Fibroblast of lung (primary cell): ENCODE measurements at regions not wholly inside any gene's neighbourhood (a gene's known extent, or its start where the extent isn't known, plus 50 kb on each side); places are given as distances from the start of the nearest gene placed in this dataset.

Experiments used
- DNase-seq, 2 donors: peaks; one replicate each; pipeline versions ENCODE4 v3.0.0 to v3.0.0-alpha.2; 2010; ENCODE audit warnings: low read depth in 2 of 2
- H2AFZ ChIP-seq: 2 replicates; pipeline ENCODE4 v1.5.1; 2012; ENCODE audit warnings: low read length, control low read depth, inconsistent platforms
- H3K27ac ChIP-seq: 2 replicates; pipeline ENCODE4 v1.5.1; 2011; ENCODE audit warnings: low read length, control low read depth; ENCODE audit not compliant: insufficient read depth
- H3K27me3 ChIP-seq: 2 replicates; pipeline ENCODE4 v1.5.1; 2011; ENCODE audit warnings: mild to moderate bottlenecking, low read length; ENCODE audit not compliant: control insufficient read depth, insufficient read depth
- H3K36me3 ChIP-seq: 2 replicates; pipeline ENCODE4 v1.5.1; 2011; ENCODE audit warnings: low read length; ENCODE audit not compliant: control insufficient read depth, insufficient read depth
- H3K4me1 ChIP-seq: 2 replicates; pipeline ENCODE4 v1.5.1; 2011; ENCODE audit warnings: low read length; ENCODE audit not compliant: control insufficient read depth, insufficient read depth; ENCODE audit errors: extremely low read depth
- H3K4me2 ChIP-seq: 2 replicates; pipeline ENCODE4 v1.5.1; 2011; ENCODE audit warnings: low read length, control low read depth; ENCODE audit not compliant: insufficient read depth; ENCODE audit errors: extremely low read depth
- H3K4me3 ChIP-seq, 4 experiments: fragments of 200-600 bp in 1 of 4; sonication (generic) in 1 of 4; replicated peaks in 1 of 4; 2 replicates each; pipeline ENCODE4 v1.5.1; 2011 to 2016; ENCODE audit warnings: low read length in 4 of 4, low read depth in 3 of 4, mild to moderate bottlenecking in 3 of 4, control low read depth in 2 of 4, inconsistent platforms in 1 of 4, mixed read lengths in 1 of 4; ENCODE audit not compliant: insufficient read depth in 1 of 4; ENCODE audit errors: control extremely low read depth in 1 of 4
- H3K79me2 ChIP-seq: 2 replicates; pipeline ENCODE4 v1.5.1; 2012; ENCODE audit warnings: mild to moderate bottlenecking, low read length, inconsistent platforms; ENCODE audit not compliant: control insufficient read depth, insufficient read depth
- H3K9ac ChIP-seq: 2 replicates; pipeline ENCODE4 v1.5.1; 2011; ENCODE audit warnings: mild to moderate bottlenecking, low read length, control low read depth; ENCODE audit not compliant: insufficient read depth
- H3K9me3 ChIP-seq: 2 replicates; pipeline ENCODE4 v1.5.1; 2012; ENCODE audit warnings: low read depth, low read length; ENCODE audit not compliant: control insufficient read depth, insufficient read depth
- H4K20me1 ChIP-seq: 2 replicates; pipeline ENCODE4 v1.5.1; 2011; ENCODE audit warnings: low read length; ENCODE audit not compliant: control insufficient read depth, insufficient read depth; ENCODE audit errors: extremely low read depth
- CTCF ChIP-seq, 2 donors: IDR thresholded peaks in 1 of 2; conservative IDR thresholded peaks in 1 of 2; 1 replicate in 1 of 2; 2 replicates in 1 of 2; pipeline ENCODE4 v1.5.1; 2011 to 2012; ENCODE audit warnings: low read length in 2 of 2, control low read depth in 1 of 2, inconsistent platforms in 1 of 2, low read depth in 1 of 2, mild to moderate bottlenecking in 1 of 2
- EZH2 ChIP-seq: IDR thresholded peaks from 2 replicates; pipeline ENCODE4 v1.5.1; 2012; ENCODE audit warnings: low read length, control low read depth, mild to moderate bottlenecking; ENCODE audit errors: missing control alignments

DNA sequence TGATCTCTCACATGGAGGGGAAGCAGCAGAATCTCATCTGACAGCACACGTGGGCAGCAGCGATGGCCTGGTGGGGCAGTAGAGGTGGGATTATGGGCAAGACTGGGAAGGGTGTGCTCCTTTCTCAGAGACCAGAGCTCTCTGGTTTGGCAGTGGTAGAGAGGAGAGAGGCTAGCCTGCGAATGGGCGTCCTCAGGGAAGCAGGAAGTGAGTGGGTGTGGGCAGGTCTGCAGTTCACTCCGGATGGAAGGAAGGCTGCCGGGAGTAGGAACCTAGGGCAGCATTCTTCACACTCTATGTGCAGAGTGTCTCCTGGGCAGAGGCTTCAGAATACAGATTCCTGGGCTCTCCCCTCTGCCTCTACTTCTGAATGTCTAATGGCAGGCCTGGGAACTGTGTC is 162.8 kb upstream of the BMPER start:
- Histone ChIP-seq H3K27me3 (no peaks in the 10 kb centered on the region), H2AFZ (no peak overlapping the region), H3K27ac (no peak overlapping the region), H3K9me3 (no peaks in the 10 kb centered on the region), H3K9ac (no peak overlapping the region), H3K4me1 (peaks cover 12% of the 10 kb centered on the region), H3K79me2 (no peaks in the 10 kb centered on the region), H3K4me3 (no peak overlapping the region), H3K36me3 (no peaks in the 10 kb centered on the region), H4K20me1 (no peaks in the 10 kb centered on the region), H3K4me2 (no peak overlapping the region)
- DNase-seq: no peak
- TF ChIP-seq EZH2 (no peak), CTCF (conservative IDR thresholded peaks at IDR 0.05 in 1 of 2, IDR thresholded peaks at IDR 0.05 in 1 of 2; ENCODE audit: low read depth in 1 of 2, low read length in 2 of 2) (no peak)

DNA sequence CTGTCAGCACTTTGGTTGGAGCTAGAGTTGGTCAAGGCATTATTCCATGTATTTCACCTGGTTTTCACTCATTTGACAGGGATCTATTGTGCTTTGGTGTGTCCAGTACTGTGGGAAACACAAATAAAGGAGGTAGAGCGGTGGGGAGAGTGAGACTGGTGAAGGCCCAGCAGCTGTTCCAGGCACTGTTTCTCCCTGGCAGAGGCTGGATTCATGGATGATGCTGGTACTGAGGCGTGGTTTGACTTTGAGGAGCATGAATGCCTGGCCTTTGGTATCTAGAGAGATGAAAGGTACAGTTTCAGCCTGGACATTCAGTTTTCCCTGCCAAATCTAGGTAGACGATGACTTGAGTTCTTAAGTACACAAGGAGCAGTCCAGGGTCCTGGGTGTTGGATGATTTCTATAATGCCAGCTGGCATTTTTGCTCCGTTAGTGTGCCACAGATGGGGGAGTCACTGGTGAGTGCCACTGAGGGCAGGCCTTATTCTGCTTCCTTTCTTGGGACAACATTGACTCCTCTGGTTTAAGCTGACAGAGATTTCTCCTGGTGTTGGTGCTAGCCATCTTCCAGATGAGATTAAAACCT is 162.2 kb upstream of the BMPER start:
- H3K27ac ChIP-seq: peak overlapping the region; percentile 62
- H3K4me3 ChIP-seq: no peak overlapping the region
- TF ChIP-seq EZH2 (no peak), CTCF (conservative IDR thresholded peaks at IDR 0.05 in 1 of 2, IDR thresholded peaks at IDR 0.05 in 1 of 2; ENCODE audit: low read depth in 1 of 2, low read length in 2 of 2) (no peak)
- H2AFZ ChIP-seq: no peak overlapping the region
- H3K9ac ChIP-seq: no peak overlapping the region
- no peaks in the 10 kb centered on the region for H4K20me1 ChIP-seq
- H3K4me2 ChIP-seq: peak overlapping the region; percentile 5
- no peaks in the 10 kb centered on the region for H3K79me2 ChIP-seq
- no peaks in the 10 kb centered on the region for H3K9me3 ChIP-seq
- no peaks in the 10 kb centered on the region for H3K36me3 ChIP-seq
- H3K27me3 ChIP-seq: no peaks in the 10 kb centered on the region
- peak in 1 of 2 donors; percentile 21 for DNase-seq
- H3K4me1 ChIP-seq: peaks cover 12% of the 10 kb centered on the region

DNA sequence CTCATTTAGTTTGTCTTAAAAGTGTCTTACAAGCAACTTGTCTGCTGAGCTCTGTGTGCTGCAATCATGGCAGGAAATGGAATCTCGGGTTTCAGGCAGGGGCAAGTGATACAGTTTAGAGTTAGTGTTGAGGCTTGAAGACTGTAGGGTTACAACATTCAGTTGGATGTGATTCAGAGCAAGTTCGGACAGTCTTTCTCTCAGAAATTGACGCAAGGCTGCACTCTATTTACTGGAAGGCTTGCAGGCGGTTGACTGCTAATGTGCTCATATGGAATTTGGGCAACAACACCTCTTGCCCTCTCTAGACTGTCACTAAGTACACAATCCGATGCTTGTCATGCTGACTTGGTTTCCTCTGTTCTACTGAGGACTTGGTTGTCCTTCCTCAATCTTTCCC is 161.7 kb upstream of the BMPER start:
- H3K27me3 ChIP-seq: no peaks in the 10 kb centered on the region
- peak overlapping the region; percentile 29 for H3K4me2 ChIP-seq
- no peak overlapping the region for H3K9ac ChIP-seq
- no peaks in the 10 kb centered on the region for H4K20me1 ChIP-seq
- no peaks in the 10 kb centered on the region for H3K79me2 ChIP-seq
- H3K9me3 ChIP-seq: no peaks in the 10 kb centered on the region
- no peak overlapping the region for H2AFZ ChIP-seq
- peak overlapping the region; percentile 62 for H3K27ac ChIP-seq
- no peaks in the 10 kb centered on the region for H3K36me3 ChIP-seq
- peaks cover 12% of the 10 kb centered on the region for H3K4me1 ChIP-seq
- no peak overlapping the region for H3K4me3 ChIP-seq
- DNase-seq: peak; percentile 75 to 98
- TF ChIP-seq CTCF (conservative IDR thresholded peaks at IDR 0.05 in 1 of 2, IDR thresholded peaks at IDR 0.05 in 1 of 2; ENCODE audit: low read depth in 1 of 2, low read length in 2 of 2) (no peak), EZH2 (no peak)
